GM12801 (cell line): ENCODE measurements at regions not wholly inside any gene's neighbourhood (a gene's known extent, or its start where the extent isn't known, plus 50 kb on each side); places are given as distances from the start of the nearest gene placed in this dataset.

Source experiments
- TF ChIP-seq, protein P1 (sequence below): IDR thresholded peaks from one replicate; pipeline ENCODE4 v1.5.1; 2011; ENCODE audit warnings: control low read depth; ENCODE audit not compliant: insufficient read length; ENCODE audit errors: extremely low read depth

DNA sequence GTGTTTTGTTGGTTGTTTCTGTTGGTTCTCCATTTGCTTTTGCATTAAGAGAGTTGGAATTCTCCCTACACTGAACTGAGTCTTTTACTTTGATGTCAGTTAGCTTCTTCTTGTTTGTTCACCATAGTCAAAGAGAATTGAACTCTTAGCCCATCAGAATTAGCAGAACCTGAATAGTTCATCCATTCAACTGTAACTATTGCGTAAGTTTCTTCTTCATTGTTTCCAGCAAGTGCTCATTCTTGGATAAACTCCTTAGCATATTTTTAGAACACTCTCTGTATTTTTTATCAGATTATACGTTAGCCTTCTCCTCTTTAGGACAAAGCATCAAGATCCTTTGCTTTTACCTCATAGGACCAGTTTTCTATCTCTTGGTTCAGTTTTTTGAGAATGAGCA is 128.4 kb upstream of the RAB11FIP2 start:
- TF ChIP-seq, protein P1, sequence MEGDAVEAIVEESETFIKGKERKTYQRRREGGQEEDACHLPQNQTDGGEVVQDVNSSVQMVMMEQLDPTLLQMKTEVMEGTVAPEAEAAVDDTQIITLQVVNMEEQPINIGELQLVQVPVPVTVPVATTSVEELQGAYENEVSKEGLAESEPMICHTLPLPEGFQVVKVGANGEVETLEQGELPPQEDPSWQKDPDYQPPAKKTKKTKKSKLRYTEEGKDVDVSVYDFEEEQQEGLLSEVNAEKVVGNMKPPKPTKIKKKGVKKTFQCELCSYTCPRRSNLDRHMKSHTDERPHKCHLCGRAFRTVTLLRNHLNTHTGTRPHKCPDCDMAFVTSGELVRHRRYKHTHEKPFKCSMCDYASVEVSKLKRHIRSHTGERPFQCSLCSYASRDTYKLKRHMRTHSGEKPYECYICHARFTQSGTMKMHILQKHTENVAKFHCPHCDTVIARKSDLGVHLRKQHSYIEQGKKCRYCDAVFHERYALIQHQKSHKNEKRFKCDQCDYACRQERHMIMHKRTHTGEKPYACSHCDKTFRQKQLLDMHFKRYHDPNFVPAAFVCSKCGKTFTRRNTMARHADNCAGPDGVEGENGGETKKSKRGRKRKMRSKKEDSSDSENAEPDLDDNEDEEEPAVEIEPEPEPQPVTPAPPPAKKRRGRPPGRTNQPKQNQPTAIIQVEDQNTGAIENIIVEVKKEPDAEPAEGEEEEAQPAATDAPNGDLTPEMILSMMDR: no peak

DNA sequence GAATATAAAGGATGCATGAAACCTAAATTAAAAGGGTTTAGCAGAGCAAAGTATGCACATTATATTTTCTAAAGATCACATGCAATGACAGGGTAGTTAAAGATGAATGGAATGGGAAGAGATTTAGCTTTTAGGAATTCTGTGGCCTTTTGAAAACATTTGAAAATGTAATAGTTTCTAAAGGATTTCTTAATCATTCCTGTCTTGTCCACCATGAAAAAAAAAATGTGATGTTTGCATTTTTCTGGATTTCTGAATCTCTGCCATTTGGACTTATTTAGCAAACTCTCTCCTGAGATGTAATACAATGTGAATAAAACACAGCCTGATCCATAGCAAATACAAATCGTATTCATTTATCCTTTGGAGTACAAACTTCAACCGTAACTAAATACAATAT is 126.6 kb upstream of the RAB11FIP2 start:
- TF ChIP-seq, protein P1: no peak

DNA sequence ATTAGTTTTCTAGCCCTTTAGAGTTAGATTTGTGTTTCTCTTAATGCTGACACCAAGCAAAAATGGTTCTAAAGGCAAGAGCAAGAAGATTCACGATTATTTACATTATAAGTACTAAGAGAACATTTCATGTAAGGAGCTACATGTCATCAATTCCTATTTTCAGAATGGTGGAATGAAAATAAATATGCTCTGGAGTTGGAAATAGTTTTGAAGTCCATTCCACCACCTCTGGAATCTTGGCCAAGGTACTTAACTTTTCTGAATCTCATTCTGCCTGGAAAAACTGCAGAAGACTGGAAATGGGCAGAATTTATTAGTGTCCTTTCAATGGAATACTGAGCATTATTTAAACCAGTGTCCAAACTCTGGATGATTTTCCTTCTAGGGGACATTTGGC is 125.1 kb upstream of the RAB11FIP2 start:
- TF ChIP-seq, protein P1: no peak

DNA sequence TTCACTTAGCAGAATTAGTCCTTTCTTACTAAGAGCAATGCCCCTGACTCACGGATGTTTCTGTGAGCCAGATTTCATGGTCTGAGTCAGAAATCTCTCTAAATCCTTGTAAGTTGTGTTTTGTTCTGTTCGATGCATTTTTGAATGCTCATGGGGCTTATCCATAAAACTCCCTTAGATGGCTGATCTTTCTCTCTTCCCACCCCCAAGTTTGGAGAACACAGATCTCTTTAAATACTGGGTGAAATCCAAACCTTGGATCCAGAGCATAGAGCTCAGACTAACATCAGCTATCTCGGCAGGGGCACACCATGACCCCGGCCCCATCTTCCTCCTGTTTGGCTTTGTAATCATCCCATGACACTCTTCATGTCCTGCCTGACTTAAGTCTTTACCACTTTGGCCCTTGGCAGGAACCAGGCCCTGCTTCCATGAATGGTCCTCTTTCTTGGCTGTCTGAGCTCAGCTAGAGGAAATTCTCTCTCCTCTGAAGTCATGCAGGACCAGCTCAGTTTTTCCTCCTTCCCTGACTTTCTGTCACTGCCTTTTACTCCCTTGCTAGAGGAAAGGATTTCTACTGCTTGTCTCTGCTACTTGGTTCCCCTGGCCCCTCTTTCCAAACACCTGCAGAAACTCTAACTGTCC is 120.4 kb upstream of the RAB11FIP2 start:
- TF ChIP-seq, protein P1: no peak

DNA sequence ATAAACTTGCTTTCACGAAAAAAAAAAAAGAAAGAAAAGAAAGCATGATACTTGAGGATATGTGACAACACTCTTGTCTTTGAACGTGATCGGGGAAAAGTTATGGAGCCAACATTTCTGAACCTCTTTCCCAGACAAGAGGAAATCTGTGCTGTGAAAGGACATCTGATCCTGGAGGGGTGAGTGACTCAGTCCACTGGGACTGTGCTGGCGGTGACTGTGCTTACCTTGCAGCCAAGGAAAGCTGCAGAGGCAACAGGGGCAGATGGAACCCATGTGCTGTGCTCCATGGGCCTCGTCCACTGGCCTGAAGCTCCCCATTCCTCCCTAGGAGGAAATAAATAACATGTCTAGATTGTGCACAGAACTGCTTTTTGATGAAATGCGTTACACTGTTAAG is 116.5 kb upstream of the RAB11FIP2 start:
- TF ChIP-seq, protein P1: no peak

DNA sequence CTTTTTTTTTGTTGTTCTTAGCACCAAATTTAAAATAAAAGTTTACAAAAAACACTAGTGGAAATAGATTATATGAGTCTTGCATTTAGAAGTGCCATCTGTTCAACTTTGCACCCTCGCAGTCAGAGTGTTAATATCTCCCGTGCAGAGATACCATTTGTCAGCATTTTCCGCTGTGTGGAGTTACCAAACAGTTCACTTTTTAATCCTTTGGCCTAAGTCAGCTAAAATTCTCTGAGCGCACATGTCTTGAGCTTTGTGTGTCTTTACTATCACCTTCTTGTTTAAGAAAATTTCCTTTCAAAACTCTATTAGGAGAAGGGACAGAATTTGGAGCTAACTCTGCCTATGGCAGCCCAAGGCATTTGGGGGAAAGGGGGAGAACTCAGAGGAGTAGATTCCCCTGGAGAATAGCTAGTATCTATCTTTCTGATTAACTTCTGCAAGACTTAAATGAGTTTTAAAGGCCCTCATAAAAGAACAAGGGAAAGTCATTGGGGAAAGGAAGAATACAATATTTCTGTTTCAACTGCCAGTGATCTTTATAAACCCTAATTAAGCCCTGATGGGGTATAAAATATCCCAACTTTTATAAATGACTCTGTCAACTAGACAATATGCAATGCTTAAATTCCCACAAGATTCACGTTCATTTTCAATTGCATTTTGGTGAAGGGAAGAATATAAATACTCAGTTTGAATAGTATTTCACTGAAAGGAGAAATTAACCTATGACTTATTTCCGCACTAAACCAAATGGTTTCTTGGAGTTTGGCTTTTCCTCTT is 114.9 kb upstream of the RAB11FIP2 start:
- TF ChIP-seq, protein P1: no peak

DNA sequence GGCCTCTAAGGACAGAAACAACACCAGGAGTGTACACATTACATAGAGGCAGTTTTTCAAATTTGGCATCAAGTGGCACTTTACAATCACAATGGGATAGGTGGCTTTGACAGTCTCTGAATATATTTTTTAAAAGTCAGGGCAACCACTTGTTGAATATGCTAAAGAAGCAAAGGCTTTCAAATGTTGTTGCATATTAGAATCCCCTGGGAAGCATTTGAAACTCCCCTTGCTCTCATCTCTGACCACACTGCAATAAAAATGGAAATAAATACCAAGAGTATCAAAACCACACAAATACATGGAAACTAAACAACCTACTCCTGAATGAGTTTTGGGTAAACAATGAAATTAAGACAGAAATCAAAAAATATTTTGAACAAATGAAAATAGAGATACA is 106.5 kb upstream of the RAB11FIP2 start:
- TF ChIP-seq, protein P1: no peak
